ENCODE measurements at regions not wholly inside any gene's neighbourhood (a gene's known extent, or its start where the extent isn't known, plus 50 kb on each side); places are given as distances from the start of the nearest gene placed in this dataset.

DNA sequence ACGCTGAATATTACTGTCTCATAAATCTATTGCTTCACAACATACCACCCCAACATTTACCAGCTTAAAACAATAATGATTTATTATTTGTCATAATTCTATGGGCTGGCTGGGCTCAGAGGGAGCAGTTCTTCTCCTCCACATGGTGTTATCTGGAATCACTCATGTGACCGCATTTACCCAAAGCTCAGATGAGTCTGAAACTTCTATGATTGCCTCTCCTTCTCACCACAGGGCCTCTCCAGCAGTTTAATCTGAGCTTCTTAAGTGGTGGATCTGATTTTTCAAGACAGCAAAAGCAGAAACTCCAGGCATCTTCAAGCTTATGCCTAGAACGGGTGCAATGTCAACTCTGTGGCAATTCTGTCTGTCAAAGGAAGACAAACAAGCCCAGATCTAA lies 210.3 kb upstream of the ADRA1B start:
- TF ChIP-seq, protein P1, sequence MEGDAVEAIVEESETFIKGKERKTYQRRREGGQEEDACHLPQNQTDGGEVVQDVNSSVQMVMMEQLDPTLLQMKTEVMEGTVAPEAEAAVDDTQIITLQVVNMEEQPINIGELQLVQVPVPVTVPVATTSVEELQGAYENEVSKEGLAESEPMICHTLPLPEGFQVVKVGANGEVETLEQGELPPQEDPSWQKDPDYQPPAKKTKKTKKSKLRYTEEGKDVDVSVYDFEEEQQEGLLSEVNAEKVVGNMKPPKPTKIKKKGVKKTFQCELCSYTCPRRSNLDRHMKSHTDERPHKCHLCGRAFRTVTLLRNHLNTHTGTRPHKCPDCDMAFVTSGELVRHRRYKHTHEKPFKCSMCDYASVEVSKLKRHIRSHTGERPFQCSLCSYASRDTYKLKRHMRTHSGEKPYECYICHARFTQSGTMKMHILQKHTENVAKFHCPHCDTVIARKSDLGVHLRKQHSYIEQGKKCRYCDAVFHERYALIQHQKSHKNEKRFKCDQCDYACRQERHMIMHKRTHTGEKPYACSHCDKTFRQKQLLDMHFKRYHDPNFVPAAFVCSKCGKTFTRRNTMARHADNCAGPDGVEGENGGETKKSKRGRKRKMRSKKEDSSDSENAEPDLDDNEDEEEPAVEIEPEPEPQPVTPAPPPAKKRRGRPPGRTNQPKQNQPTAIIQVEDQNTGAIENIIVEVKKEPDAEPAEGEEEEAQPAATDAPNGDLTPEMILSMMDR (IDR thresholded peaks at IDR 0.05; ENCODE audit: low read depth, low read length, missing input control): no peak
- TF ChIP-seq RXRA (IDR thresholded peaks at IDR 0.05): no peak
